ENCODE measurements at regions not wholly inside any gene's neighbourhood (a gene's known extent, or its start where the extent isn't known, plus 50 kb on each side); places are given as distances from the start of the nearest gene placed in this dataset.

DNA sequence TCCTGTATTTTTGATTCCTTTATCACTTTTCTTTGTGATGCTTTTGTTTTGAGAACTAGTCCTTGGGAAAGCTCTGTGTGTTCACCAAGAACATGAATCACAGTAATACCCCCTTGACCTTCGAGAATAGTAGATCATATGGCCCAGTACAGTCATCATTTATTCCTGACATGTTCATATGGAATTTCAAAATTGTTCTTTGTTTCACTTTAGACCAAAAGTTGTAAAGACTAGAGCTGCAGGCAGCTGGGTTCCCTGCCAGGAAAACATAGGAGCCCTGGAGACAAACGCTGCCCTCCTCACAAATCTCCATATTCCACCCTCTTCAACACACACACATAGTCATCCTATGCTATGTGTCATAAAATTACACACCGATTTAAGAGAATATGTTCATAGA is 621.2 kb upstream of the EYS start:
- TF ChIP-seq EP300 (IDR thresholded peaks at IDR 0.05) (no peak), CBX2 (IDR thresholded peaks at IDR 0.05; ENCODE audit: borderline replicate concordance, low read depth) (no peak), POLR2A (IDR thresholded peaks at IDR 0.05; ENCODE audit: low read length) (no peak)

Measured in A549 (cell line).